Dermis microvascular lymphatic vessel endothelial cell (primary cell): ENCODE measurements at regions not wholly inside any gene's neighbourhood (a gene's known extent, or its start where the extent isn't known, plus 50 kb on each side); places are given as distances from the start of the nearest gene placed in this dataset.

ENCODE experiments used
- DNase-seq, 2 donors: peaks; one replicate each; pipeline versions ENCODE4 v3.0.0 to v3.0.0-alpha.2; 2010; ENCODE audit warnings: low read depth in 2 of 2

- no peak for DNase-seq
Measured at GRCh38 chr7:94810496-94810895, 96.9 kb upstream of the PPP1R9A start.

GRCh38 chr7:94813917-94814316 lies 93.5 kb upstream of the PPP1R9A start:
- no peak for DNase-seq

GRCh38 chr7:94823947-94824346 lies 83.4 kb upstream of the PPP1R9A start:
- DNase-seq = peak in 1 of 2 donors; percentile 17

GRCh38 chr7:94829987-94830386 lies 77.4 kb upstream of the PPP1R9A start:
- no peak for DNase-seq

- no peak for DNase-seq
Measured at GRCh38 chr7:94832051-94832450, 75.3 kb upstream of the PPP1R9A start.

GRCh38 chr7:94834359-94834758 lies 73.0 kb upstream of the PPP1R9A start:
- no peak for DNase-seq

GRCh38 chr7:94838717-94839116 lies 68.7 kb upstream of the PPP1R9A start:
- no peak for DNase-seq

GRCh38 chr7:94843553-94843952 lies 63.8 kb upstream of the PPP1R9A start:
- DNase-seq = no peak

- no peak for DNase-seq
Measured at GRCh38 chr7:94848531-94848930, 58.9 kb upstream of the PPP1R9A start.

GRCh38 chr7:94848992-94849576 lies 58.3 kb upstream of the PPP1R9A start:
- DNase-seq = no peak

GRCh38 chr7:94849636-94850208 lies 57.7 kb upstream of the PPP1R9A start:
- no peak for DNase-seq

- DNase-seq = no peak
Measured at GRCh38 chr7:94855589-94855988, 51.8 kb upstream of the PPP1R9A start.

GRCh38 chr7:94856643-94857042 lies 50.8 kb upstream of the PPP1R9A start:
- DNase-seq = no peak
